GM03348 (cell line): ENCODE measurements at regions not wholly inside any gene's neighbourhood (a gene's known extent, or its start where the extent isn't known, plus 50 kb on each side); places are given as distances from the start of the nearest gene placed in this dataset.
"Not testable (repeated sequence)": the region's sequence is repeated elsewhere in the genome, so short reads cannot be mapped to it uniquely, and the experiment has no call there.

ENCODE experiments used
- DNase-seq: peaks from one replicate; pipeline ENCODE4 v3.0.0; 2012; ENCODE audit warnings: low spot score

DNA sequence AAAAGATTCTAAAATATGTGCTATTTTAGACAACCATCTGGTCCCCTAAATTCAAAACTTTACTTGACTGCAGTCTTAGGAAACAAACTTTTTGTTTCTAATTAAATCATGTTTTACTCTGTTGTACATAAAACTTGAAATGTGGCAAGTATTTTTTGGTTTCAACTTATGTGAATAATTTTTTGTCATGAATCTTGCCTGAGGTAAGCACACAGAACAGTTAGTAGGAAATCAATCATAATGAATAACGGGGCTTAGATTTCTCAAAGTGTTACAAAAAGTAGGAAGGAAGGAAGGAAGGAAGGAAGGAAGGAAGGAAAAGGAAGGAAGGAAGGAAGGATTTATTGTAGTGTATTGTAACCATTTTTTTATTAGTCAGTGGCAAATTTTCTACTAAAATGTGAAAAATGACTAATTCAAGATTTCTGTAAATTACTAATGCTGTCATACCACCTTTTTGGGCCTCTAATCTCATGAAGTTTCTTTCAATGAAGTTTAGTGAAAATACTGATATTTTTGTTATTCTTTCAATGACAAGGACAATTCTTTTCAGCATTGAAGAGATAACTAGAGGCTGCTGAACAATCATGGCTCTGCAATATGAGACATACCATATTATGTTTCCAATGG lies 1689.2 kb downstream of the OTOL1 start:
- DNase-seq = no peak

DNA sequence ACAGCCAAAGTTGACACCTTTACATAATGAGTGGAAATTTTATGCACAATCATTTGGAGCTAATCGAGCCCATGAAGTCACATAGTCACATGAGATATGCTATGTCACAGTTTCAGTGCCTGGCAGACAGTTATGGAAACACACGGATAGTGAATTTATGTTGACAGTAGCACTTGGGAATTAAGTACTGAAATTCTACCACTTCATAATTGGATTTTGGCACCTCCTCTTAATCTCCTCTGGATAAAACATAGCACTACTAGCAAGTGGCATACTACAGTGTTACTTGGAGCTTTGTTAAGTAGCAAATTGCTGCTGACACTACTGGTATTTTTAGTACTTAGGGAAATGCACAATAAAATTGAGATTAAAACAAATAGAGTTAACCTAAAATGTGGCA lies 1679.4 kb downstream of the OTOL1 start:
- no peak for DNase-seq

DNA sequence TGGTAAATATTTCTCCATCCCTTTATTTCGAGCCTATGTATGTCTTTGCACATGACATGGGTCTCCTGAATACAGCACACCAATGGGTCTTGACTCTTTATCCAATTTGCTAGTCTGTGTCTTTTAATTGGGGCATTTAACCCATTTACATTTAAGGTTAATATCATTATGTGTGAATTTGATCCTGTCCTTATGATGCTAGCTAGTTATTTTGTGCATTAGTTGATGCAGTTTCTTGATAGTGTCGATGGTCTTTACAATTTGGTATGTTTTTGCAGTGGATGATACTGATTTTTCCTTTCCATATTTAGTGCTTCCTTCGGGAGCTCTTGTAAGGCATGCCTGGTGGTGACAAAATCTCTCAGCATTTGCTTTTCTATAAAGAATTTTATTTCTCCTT lies 1675.9 kb downstream of the OTOL1 start:
- DNase-seq = not testable (repeated sequence)

DNA sequence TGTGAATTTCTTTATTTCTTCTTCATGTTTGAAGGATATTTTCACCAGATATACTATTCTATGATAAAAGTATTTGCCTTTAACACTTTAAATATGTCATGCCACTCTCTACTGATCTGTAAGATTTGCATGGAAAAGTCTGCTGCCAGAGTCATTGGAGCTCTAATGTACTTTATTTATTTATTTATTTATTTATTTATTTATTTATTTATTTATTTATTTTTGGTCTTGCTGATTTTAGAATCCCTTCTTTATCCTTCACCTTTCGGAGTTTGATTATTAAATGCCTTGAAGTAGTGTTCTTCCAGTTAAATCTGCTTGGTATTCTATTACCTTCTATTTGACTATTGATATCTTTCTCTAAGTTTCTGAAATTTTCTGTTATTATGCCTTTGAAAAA lies 1669.6 kb downstream of the OTOL1 start:
- no peak for DNase-seq

DNA sequence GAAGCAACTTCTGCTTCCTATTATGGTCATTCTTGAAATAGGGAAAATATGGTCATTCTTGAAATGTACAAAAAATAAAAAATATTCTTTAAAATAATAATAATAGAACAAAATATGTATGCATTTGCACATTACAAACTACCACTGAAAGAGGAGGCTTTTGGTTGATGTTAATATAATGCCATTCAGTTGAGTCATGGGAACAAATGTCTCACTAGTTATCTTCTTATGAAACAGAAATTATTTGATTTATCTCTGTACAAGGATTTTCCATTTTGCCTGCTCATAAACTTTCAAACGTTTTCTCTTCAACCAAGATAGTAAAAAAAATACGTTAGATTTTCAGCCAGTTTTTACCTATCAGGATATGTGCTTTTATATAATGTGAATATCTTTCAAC lies 1662.7 kb downstream of the OTOL1 start:
- DNase-seq = no peak

DNA sequence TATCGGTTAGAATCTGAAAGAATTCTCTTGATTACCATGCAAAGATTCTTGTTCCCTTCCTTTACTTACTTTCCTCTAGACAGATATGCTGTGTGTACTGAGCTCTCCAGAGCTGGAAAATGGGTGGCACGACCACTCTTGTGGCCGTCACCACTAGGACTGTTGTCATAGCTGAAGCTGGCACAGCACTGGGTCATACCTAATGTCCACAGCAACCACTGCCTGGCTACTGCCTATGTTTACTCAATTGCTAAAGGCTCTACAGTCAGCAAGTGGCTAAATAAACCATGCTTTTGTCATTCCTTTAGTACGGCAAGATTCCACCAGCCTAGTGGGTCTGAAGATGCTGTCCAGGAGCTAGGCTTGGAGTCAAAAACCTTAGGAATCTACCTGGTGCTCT lies 1643.0 kb downstream of the OTOL1 start:
- DNase-seq = no peak

DNA sequence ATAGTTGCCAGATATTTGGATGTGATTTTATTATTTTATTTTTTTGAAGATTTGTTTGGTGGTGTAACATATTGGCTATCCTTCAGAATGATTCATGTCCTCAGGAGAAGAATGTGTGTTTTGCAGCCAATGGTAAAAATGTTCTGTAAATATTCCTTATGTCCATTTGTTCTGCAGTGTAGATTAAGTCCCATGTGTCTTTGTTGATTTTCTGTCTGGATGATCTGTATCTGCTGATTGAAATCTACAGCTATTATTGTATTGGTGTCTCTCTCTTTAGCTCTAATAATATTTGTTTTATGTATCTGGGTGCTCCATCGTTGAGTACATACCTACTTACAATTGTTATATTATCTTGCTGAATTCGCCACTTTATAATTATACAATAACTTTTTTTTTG lies 1641.7 kb downstream of the OTOL1 start:
- DNase-seq = no peak

DNA sequence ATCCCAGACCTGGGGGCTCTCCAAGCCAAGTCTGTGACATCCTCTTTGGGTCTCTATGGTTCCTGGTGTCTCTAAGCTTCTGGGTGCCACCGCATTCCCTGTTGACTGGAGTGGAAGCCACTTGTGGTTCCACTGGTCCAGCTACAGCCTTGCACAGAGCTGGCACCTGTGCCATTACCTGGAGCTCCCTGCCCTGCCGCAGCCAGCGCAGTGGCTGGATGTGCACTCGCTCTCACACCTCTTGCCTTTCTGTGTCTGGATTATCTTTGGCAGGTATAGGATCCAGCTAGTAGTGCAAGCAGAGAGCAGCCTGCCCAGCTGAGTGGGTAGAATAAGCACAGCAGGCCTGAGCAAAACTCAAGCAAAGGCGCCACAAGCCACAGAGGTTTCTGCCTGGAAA lies 1635.5 kb downstream of the OTOL1 start:
- DNase-seq = no peak

DNA sequence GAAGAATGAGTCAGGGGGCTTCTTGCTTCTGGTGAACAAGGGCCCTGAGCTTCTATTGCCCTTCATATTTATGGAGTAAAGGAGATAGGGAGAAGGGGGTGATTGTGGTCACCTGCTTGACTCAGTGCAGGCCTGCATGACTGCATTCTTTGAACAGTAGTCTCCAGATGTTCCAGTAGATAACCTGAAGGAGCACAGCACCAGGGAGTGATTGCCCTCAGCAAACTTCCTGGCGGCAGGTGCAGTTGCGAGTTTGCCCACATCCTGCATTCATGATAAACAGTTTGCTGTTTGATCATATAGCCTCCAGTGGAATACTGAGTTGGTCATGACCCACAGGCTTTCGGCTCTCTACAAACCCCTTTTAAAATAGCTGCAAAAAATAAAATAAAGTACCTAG lies 1632.7 kb downstream of the OTOL1 start:
- no peak for DNase-seq

DNA sequence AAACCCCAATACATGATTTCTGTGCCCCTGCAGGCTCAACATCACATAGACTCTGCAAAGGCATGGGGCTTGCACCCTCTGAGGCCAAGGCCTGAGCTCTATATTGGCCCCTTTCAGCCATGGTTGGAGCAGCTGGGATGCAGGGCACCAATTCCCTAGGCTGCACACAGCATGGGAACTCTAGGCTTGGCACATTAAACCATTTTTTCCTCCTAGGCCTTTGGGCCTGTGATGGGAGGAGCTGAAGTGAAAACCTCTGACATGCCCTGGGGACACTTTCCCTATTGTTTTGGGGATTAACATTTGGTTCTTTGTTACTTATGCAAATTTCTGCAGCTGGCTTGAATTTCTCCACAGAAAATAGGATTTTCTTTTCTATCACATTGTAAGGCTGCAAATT lies 1629.5 kb downstream of the OTOL1 start:
- DNase-seq = no peak
